GM23338 (cell line): ENCODE measurements at regions not wholly inside any gene's neighbourhood (a gene's known extent, or its start where the extent isn't known, plus 50 kb on each side); places are given as distances from the start of the nearest gene placed in this dataset.
"Not testable (repeated sequence)": the region's sequence is repeated elsewhere in the genome, so short reads cannot be mapped to it uniquely, and the experiment has no call there.

Experiments
- ATAC-seq: fragments of 200-7000 bp; cut with Tn5 transposase; 3 replicates; pipeline ENCODE4 v1.9.1; 2020
- DNase-seq: peaks from one replicate; pipeline ENCODE4 v3.0.0-alpha.2; 2015; ENCODE audit warnings: low spot score
- H2AFZ ChIP-seq: fragments of 200-600 bp; sonication (generic); 2 replicates; pipeline ENCODE4 v1.8.0; 2016; ENCODE audit warnings: antibody characterized with exemption, mild to moderate bottlenecking, moderate library complexity
- H3F3A ChIP-seq: fragments of 200-600 bp; sonication (generic); replicated peaks from 2 replicates; pipeline ENCODE4 v1.8.0; 2017; ENCODE audit warnings: antibody characterized with exemption, mixed run types, low read depth
- H3K27ac ChIP-seq: fragments of 200-600 bp; sonication (generic); 2 replicates; pipeline ENCODE4 v1.6.1; 2016; ENCODE audit warnings: low read depth
- H3K27me3 ChIP-seq: fragments of 200-600 bp; sonication (generic); 2 replicates; pipeline ENCODE4 v1.8.0; 2016; ENCODE audit warnings: mild to moderate bottlenecking, mixed run types, moderate library complexity; ENCODE audit not compliant: insufficient read depth
- H3K36me3 ChIP-seq: fragments of 200-600 bp; sonication (generic); 2 replicates; pipeline ENCODE4 v1.8.0; 2016; ENCODE audit warnings: mild to moderate bottlenecking; ENCODE audit not compliant: insufficient read depth
- H3K4me1 ChIP-seq: fragments of 200-600 bp; sonication (generic); 2 replicates; pipeline ENCODE4 v1.8.0; 2016; ENCODE audit warnings: mild to moderate bottlenecking, moderate library complexity; ENCODE audit not compliant: insufficient read depth
- H3K4me2 ChIP-seq: fragments of 200-600 bp; sonication (generic); 2 replicates; pipeline ENCODE4 v1.7.1; 2017; ENCODE audit warnings: mixed run types
- H3K4me3 ChIP-seq: fragments of 200-600 bp; sonication (generic); 2 replicates; pipeline ENCODE4 v1.6.1; 2016; ENCODE audit warnings: mixed run types
- H3K79me2 ChIP-seq: fragments of 200-600 bp; sonication (generic); replicated peaks from 2 replicates; pipeline ENCODE4 v1.8.0; 2017; ENCODE audit warnings: mild to moderate bottlenecking; ENCODE audit not compliant: insufficient read depth
- H3K9me2 ChIP-seq: fragments of 200-600 bp; sonication (generic); 2 replicates; pipeline ENCODE4 v1.8.0; 2017; ENCODE audit not compliant: insufficient read depth
- H4K20me1 ChIP-seq: fragments of 200-600 bp; sonication (generic); replicated peaks from 2 replicates; pipeline ENCODE4 v1.8.0; 2017; ENCODE audit warnings: mild to moderate bottlenecking; ENCODE audit not compliant: insufficient read depth
- H3K27ac Mint-ChIP-seq: 2 replicates; pipeline ENCODE4 v1.8.0; 2020; ENCODE audit warnings: inconsistent platforms, mild to moderate bottlenecking, moderate library complexity, mixed read lengths
- H3K27me3 Mint-ChIP-seq: 3 replicates; pipeline ENCODE4 v1.8.0; 2022; ENCODE audit warnings: low read depth, mild to moderate bottlenecking, moderate library complexity, mixed read lengths, inconsistent platforms; ENCODE audit not compliant: insufficient read depth, poor library complexity
- H3K36me3 Mint-ChIP-seq: 3 replicates; pipeline ENCODE4 v1.8.0; 2021; ENCODE audit warnings: low read depth, mild to moderate bottlenecking, inconsistent platforms, moderate library complexity, mixed read lengths
- H3K4me1 Mint-ChIP-seq: 3 replicates; pipeline ENCODE4 v1.8.0; 2020; ENCODE audit warnings: mild to moderate bottlenecking, inconsistent platforms, mixed read lengths
- H3K4me3 Mint-ChIP-seq: 3 replicates; pipeline ENCODE4 v1.8.0; 2021; ENCODE audit warnings: moderate library complexity, mild to moderate bottlenecking, inconsistent platforms, mixed read lengths
- H3K9me3 Mint-ChIP-seq: 3 replicates; pipeline ENCODE4 v1.8.0; 2020; ENCODE audit warnings: moderate library complexity, mild to moderate bottlenecking, inconsistent platforms, mixed read lengths
- EZH2 ChIP-seq: fragments of 200-600 bp; sonication (generic); IDR thresholded peaks from one replicate; pipeline ENCODE4 v1.8.0; 2017; ENCODE audit warnings: antibody characterized with exemption, mild to moderate bottlenecking, low read depth; ENCODE audit not compliant: unreplicated experiment
- EZH2phosphoT487 ChIP-seq: fragments of 200-600 bp; sonication (generic); IDR thresholded peaks from one replicate; pipeline ENCODE4 v1.8.1; 2018; ENCODE audit warnings: antibody characterized with exemption; ENCODE audit not compliant: unreplicated experiment
- NANOG ChIP-seq: IDR thresholded peaks from 2 replicates; pipeline ENCODE4 v1.6.1; 2016; ENCODE audit warnings: antibody characterized with exemption, borderline replicate concordance
- POLR2AphosphoS5 ChIP-seq: IDR thresholded peaks from 2 replicates; pipeline ENCODE4 v1.6.1; 2016; ENCODE audit warnings: antibody characterized with exemption, low read depth
- STAT1 ChIP-seq: IDR thresholded peaks from one replicate; pipeline ENCODE4 v1.6.1; 2016; ENCODE audit warnings: antibody characterized with exemption; ENCODE audit not compliant: unreplicated experiment
- ZNF114 ChIP-seq: fragments of 250-450 bp; sonication (Bioruptor Pico); IDR thresholded peaks from 2 replicates; pipeline ENCODE4 v1.5.0; 2020; ENCODE audit warnings: mild to moderate bottlenecking, moderate library complexity
- ZNF331 ChIP-seq: fragments of 250-450 bp; sonication (Bioruptor Pico); IDR thresholded peaks from 2 replicates; pipeline ENCODE4 v1.5.0; 2020; ENCODE audit warnings: low read depth, mild to moderate bottlenecking, moderate library complexity
- TF ChIP-seq, protein P1 (sequence below), 2 experiments: fragments of 200-600 bp in 1 of 2; sonication (generic) in 1 of 2; conservative IDR thresholded peaks; 2 replicates each; pipeline versions ENCODE4 v1.5.1 to v1.6.1; 2016 to 2017; ENCODE audit warnings: antibody characterized with exemption in 2 of 2, low read depth in 2 of 2, mild to moderate bottlenecking in 2 of 2, moderate library complexity in 1 of 2
- TF ChIP-seq, protein P2 (sequence below): IDR thresholded peaks from 2 replicates; pipeline ENCODE4 v1.6.1; 2016; ENCODE audit warnings: antibody characterized with exemption
- TF ChIP-seq, protein P3 (sequence below): fragments of 250-450 bp; sonication (Bioruptor Pico); IDR thresholded peaks from 2 replicates; pipeline ENCODE4 v1.5.0; 2020; ENCODE audit warnings: mild to moderate bottlenecking, moderate library complexity

DNA sequence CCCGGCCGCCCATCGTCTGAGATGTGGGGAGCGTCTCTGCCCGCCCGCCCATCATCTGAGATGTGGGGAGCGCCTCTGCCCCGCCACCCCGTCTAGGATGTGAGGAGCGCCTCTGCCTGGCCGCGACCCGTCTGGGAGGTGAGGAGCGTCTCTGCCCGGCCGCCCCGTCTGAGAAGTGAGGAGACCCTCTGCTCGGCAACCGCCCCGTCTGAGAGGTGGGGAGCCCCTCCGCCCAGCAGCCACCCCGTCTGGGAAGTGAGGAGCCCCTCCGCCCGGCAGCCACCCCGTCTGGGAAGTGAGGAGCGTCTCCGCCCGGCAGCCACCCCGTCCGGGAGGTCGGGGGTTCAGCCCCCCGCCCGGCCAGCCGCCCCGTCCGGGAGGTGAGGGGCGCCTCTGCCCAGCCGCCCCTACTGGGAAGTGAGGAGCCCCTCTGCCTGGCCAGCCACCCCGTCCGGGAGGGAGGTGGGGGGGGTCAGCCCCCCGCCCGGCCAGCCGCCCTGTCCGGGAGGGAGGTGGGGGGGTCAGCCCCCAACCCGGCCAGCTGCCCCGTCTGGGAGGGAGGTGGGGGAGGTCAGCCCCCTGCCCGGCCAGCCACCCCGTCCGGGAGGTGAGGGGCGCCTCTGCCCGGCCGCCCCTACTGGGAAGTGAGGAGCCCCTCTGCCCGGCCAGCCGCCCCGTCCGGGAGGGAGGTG lies 54.9 kb upstream of the CACHD1 start:
- not testable (repeated sequence) for H3K4me3 Mint-ChIP-seq, H4K20me1 ChIP-seq, H3K27ac ChIP-seq, H3K79me2 ChIP-seq, H3K36me3 ChIP-seq, ATAC-seq, H3K4me1 ChIP-seq, DNase-seq, H2AFZ ChIP-seq, H3K4me1 Mint-ChIP-seq, H3K27me3 Mint-ChIP-seq, H3F3A ChIP-seq, H3K27me3 ChIP-seq, H3K27ac Mint-ChIP-seq, H3K4me3 ChIP-seq, H3K4me2 ChIP-seq, H3K9me2 ChIP-seq
- peaks cover 18% of the 10 kb centered on the region; the same call in 1 of the 3 replicates for H3K36me3 Mint-ChIP-seq
- H3K9me3 Mint-ChIP-seq, result peaks cover 27% of the 10 kb centered on the region

DNA sequence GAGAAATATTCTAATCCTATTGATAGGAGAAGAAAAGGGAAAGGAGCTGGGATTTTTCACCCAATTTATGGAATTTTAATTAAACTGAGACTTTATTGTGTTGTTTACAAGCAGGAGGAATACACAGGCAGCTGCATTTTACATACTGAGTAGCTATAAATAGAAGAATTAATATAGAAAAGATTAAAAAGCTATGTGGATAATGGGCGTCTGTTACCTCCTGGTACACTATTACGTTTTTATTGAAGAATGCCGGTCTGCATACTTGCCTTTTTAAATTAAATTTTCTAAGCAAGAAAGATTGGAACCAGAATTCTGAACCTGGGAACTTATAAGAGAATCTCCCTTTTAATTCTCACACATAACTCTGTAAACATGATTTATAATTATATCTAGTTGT lies 52.1 kb upstream of the CACHD1 start:
- no peaks in the 10 kb centered on the region for H3F3A ChIP-seq
- H4K20me1 ChIP-seq, result no peaks in the 10 kb centered on the region
- Mint-ChIP-seq H3K27ac (no peak overlapping the region), H3K27me3 (peaks cover 7% of the 10 kb centered on the region), H3K4me3 (no peak overlapping the region), H3K4me1 (no peaks in the 10 kb centered on the region), H3K36me3 (peaks cover 13% of the 10 kb centered on the region; the same call in 1 of the 3 replicates), H3K9me3 (peaks cover 23% of the 10 kb centered on the region)
- ATAC-seq (no peak), DNase-seq (no peak)
- no peak overlapping the region for H2AFZ ChIP-seq
- peaks cover 6% of the 10 kb centered on the region; the same call in 1 of the 2 replicates for H3K36me3 ChIP-seq
- H3K4me2 ChIP-seq, result no peak overlapping the region
- no peak overlapping the region for H3K4me3 ChIP-seq
- no peak overlapping the region for H3K27ac ChIP-seq
- H3K27me3 ChIP-seq, result no peaks in the 10 kb centered on the region
- peaks cover 5% of the 10 kb centered on the region; the same call in 1 of the 2 replicates for H3K4me1 ChIP-seq
- H3K79me2 ChIP-seq, result no peaks in the 10 kb centered on the region
- no peaks in the 10 kb centered on the region for H3K9me2 ChIP-seq
- TF ChIP-seq, protein P1, sequence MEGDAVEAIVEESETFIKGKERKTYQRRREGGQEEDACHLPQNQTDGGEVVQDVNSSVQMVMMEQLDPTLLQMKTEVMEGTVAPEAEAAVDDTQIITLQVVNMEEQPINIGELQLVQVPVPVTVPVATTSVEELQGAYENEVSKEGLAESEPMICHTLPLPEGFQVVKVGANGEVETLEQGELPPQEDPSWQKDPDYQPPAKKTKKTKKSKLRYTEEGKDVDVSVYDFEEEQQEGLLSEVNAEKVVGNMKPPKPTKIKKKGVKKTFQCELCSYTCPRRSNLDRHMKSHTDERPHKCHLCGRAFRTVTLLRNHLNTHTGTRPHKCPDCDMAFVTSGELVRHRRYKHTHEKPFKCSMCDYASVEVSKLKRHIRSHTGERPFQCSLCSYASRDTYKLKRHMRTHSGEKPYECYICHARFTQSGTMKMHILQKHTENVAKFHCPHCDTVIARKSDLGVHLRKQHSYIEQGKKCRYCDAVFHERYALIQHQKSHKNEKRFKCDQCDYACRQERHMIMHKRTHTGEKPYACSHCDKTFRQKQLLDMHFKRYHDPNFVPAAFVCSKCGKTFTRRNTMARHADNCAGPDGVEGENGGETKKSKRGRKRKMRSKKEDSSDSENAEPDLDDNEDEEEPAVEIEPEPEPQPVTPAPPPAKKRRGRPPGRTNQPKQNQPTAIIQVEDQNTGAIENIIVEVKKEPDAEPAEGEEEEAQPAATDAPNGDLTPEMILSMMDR (conservative IDR thresholded peaks at IDR 0.05; ENCODE audit: low read depth in 2 of 2), result no peak
- TF ChIP-seq POLR2AphosphoS5 (no peak), ZNF331 (CRISPR knock-in tag) (no peak), NANOG (no peak), STAT1 (no peak), EZH2phosphoT487 (no peak), ZNF114 (CRISPR knock-in tag) (no peak), EZH2 (no peak)
- TF ChIP-seq, protein P2, sequence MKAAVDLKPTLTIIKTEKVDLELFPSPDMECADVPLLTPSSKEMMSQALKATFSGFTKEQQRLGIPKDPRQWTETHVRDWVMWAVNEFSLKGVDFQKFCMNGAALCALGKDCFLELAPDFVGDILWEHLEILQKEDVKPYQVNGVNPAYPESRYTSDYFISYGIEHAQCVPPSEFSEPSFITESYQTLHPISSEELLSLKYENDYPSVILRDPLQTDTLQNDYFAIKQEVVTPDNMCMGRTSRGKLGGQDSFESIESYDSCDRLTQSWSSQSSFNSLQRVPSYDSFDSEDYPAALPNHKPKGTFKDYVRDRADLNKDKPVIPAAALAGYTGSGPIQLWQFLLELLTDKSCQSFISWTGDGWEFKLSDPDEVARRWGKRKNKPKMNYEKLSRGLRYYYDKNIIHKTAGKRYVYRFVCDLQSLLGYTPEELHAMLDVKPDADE, result no peak
- TF ChIP-seq, protein P3, sequence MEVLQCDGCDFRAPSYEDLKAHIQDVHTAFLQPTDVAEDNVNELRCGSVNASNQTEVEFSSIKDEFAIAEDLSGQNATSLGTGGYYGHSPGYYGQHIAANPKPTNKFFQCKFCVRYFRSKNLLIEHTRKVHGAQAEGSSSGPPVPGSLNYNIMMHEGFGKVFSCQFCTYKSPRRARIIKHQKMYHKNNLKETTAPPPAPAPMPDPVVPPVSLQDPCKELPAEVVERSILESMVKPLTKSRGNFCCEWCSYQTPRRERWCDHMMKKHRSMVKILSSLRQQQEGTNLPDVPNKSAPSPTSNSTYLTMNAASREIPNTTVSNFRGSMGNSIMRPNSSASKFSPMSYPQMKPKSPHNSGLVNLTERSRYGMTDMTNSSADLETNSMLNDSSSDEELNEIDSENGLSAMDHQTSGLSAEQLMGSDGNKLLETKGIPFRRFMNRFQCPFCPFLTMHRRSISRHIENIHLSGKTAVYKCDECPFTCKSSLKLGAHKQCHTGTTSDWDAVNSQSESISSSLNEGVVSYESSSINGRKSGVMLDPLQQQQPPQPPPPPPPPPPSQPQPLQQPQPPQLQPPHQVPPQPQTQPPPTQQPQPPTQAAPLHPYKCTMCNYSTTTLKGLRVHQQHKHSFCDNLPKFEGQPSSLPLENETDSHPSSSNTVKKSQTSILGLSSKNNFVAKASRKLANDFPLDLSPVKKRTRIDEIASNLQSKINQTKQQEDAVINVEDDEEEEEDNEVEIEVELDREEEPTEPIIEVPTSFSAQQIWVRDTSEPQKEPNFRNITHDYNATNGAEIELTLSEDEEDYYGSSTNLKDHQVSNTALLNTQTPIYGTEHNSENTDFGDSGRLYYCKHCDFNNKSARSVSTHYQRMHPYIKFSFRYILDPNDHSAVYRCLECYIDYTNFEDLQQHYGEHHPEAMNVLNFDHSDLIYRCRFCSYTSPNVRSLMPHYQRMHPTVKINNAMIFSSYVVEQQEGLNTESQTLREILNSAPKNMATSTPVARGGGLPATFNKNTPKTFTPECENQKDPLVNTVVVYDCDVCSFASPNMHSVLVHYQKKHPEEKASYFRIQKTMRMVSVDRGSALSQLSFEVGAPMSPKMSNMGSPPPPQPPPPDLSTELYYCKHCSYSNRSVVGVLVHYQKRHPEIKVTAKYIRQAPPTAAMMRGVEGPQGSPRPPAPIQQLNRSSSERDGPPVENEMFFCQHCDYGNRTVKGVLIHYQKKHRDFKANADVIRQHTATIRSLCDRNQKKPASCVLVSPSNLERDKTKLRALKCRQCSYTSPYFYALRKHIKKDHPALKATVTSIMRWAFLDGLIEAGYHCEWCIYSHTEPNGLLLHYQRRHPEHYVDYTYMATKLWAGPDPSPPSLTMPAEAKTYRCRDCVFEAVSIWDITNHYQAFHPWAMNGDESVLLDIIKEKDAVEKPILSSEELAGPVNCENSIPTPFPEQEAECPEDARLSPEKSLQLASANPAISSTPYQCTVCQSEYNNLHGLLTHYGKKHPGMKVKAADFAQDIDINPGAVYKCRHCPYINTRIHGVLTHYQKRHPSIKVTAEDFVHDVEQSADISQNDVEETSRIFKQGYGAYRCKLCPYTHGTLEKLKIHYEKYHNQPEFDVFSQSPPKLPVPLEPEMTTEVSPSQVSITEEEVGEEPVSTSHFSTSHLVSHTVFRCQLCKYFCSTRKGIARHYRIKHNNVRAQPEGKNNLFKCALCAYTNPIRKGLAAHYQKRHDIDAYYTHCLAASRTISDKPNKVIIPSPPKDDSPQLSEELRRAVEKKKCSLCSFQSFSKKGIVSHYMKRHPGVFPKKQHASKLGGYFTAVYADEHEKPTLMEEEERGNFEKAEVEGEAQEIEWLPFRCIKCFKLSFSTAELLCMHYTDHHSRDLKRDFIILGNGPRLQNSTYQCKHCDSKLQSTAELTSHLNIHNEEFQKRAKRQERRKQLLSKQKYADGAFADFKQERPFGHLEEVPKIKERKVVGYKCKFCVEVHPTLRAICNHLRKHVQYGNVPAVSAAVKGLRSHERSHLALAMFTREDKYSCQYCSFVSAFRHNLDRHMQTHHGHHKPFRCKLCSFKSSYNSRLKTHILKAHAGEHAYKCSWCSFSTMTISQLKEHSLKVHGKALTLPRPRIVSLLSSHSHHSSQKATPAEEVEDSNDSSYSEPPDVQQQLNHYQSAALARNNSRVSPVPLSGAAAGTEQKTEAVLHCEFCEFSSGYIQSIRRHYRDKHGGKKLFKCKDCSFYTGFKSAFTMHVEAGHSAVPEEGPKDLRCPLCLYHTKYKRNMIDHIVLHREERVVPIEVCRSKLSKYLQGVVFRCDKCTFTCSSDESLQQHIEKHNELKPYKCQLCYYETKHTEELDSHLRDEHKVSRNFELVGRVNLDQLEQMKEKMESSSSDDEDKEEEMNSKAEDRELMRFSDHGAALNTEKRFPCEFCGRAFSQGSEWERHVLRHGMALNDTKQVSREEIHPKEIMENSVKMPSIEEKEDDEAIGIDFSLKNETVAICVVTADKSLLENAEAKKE (CRISPR knock-in tag), result no peak
